Cardiac muscle cell (in vitro differentiated cells and primary cell): ENCODE measurements at regions not wholly inside any gene's neighbourhood (a gene's known extent, or its start where the extent isn't known, plus 50 kb on each side); places are given as distances from the start of the nearest gene placed in this dataset.

Experiments
- DNase-seq, 2 donors: peaks; one replicate each; pipeline versions ENCODE4 v3.0.0 to v3.0.0-alpha.2; 2010 to 2017; ENCODE audit warnings: low read depth in 1 of 2, low spot score in 1 of 2
- H3K27ac ChIP-seq: fragments of 200-600 bp; sonication (generic); 2 replicates; pipeline ENCODE4 v1.5.1; 2016
- H3K27me3 ChIP-seq: fragments of 200-600 bp; sonication (generic); 2 replicates; pipeline ENCODE4 v1.6.0; 2016; ENCODE audit warnings: control low read depth
- H3K36me3 ChIP-seq: fragments of 200-600 bp; sonication (generic); 2 replicates; pipeline ENCODE4 v1.5.1; 2016; ENCODE audit warnings: control low read depth
- H3K4me1 ChIP-seq: fragments of 200-600 bp; sonication (generic); 2 replicates; pipeline ENCODE4 v1.8.1; 2017; ENCODE audit warnings: low read depth, mild to moderate bottlenecking, mixed run types
- H3K4me3 ChIP-seq: fragments of 200-600 bp; sonication (generic); 2 replicates; pipeline ENCODE4 v1.5.1; 2016; ENCODE audit warnings: mild to moderate bottlenecking
- H3K9me3 ChIP-seq: fragments of 200-600 bp; sonication (generic); 2 replicates; pipeline ENCODE4 v1.5.1; 2017; ENCODE audit warnings: low read depth, mild to moderate bottlenecking, control low read depth
- TF ChIP-seq, protein P1 (sequence below): IDR thresholded peaks from 2 replicates; pipeline ENCODE4 v1.5.1; 2012; ENCODE audit warnings: low read depth, mild to moderate bottlenecking, low read length

DNA sequence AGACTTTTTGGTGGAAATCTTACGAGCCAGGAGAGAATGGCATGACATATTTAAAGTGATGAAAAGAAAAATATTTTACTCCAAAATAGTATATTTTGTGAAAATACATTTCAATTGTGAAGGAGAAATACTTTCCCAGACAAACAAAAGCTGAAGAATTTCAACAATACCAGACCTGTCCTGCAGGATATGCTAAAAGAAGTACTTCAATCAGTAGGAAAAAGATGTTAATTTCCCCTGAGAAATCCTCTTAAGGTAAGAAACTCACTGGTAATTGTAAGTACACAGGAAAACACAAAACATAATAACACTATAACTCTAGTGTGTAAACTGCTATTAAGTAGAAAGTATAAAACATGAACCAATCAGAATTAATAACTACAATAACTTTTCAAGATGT is 341.8 kb upstream of the GJE1 start:
- Histone ChIP-seq H3K27me3 (no peaks in the 10 kb centered on the region), H3K4me3 (no peak overlapping the region), H3K36me3 (no peaks in the 10 kb centered on the region), H3K4me1 (no peaks in the 10 kb centered on the region), H3K9me3 (no peaks in the 10 kb centered on the region), H3K27ac (no peak overlapping the region)
- TF ChIP-seq, protein P1, sequence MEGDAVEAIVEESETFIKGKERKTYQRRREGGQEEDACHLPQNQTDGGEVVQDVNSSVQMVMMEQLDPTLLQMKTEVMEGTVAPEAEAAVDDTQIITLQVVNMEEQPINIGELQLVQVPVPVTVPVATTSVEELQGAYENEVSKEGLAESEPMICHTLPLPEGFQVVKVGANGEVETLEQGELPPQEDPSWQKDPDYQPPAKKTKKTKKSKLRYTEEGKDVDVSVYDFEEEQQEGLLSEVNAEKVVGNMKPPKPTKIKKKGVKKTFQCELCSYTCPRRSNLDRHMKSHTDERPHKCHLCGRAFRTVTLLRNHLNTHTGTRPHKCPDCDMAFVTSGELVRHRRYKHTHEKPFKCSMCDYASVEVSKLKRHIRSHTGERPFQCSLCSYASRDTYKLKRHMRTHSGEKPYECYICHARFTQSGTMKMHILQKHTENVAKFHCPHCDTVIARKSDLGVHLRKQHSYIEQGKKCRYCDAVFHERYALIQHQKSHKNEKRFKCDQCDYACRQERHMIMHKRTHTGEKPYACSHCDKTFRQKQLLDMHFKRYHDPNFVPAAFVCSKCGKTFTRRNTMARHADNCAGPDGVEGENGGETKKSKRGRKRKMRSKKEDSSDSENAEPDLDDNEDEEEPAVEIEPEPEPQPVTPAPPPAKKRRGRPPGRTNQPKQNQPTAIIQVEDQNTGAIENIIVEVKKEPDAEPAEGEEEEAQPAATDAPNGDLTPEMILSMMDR = no peak
- no peak for DNase-seq

DNA sequence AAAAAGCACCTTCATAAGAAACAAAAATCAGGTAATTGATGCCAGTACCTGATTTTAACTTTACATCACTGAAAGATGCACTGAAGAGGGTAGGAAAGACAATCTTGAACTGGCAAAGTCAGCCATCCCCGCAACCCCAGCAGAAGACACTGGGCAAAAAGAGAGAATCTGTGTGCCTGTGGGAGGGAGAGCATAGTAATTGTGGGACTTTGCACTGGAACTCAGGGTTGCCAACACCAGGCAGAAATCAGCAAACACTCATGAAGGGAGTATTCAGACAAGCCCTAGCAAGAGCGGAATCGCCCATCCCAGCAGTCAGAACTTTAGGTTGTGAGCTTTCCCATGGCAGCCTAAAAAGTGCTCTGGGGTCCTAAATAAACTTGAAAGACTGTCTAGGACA is 344.6 kb upstream of the GJE1 start:
- no peak for DNase-seq
- TF ChIP-seq, protein P1 = no peak
- H3K27ac ChIP-seq = no peak overlapping the region
- no peak overlapping the region for H3K4me3 ChIP-seq
- no peaks in the 10 kb centered on the region for H3K4me1 ChIP-seq
- H3K9me3 ChIP-seq = no peaks in the 10 kb centered on the region
- no peaks in the 10 kb centered on the region for H3K27me3 ChIP-seq
- H3K36me3 ChIP-seq = no peaks in the 10 kb centered on the region

GRCh38 chr6:141783585-141783984 is 349.1 kb upstream of the GJE1 start:
- Histone ChIP-seq H3K9me3 (no peaks in the 10 kb centered on the region), H3K27ac (no peak overlapping the region), H3K4me1 (no peaks in the 10 kb centered on the region), H3K4me3 (no peak overlapping the region), H3K36me3 (no peaks in the 10 kb centered on the region), H3K27me3 (no peaks in the 10 kb centered on the region)
- peak in 1 of 2 donors; percentile 7 for DNase-seq
- TF ChIP-seq, protein P1 = no peak

- Histone ChIP-seq H3K4me1 (no peaks in the 10 kb centered on the region), H3K36me3 (no peaks in the 10 kb centered on the region), H3K4me3 (no peak overlapping the region), H3K27me3 (no peaks in the 10 kb centered on the region), H3K27ac (no peak overlapping the region), H3K9me3 (no peaks in the 10 kb centered on the region)
- no peak for DNase-seq
- TF ChIP-seq, protein P1 = no peak
Observed at GRCh38 chr6:141780296-141780695, 352.4 kb upstream of the GJE1 start.

GRCh38 chr6:141764388-141764787 is 368.3 kb upstream of the GJE1 start:
- no peaks in the 10 kb centered on the region for H3K36me3 ChIP-seq
- H3K27me3 ChIP-seq = no peaks in the 10 kb centered on the region
- no peaks in the 10 kb centered on the region for H3K4me1 ChIP-seq
- no peaks in the 10 kb centered on the region for H3K9me3 ChIP-seq
- no peak overlapping the region for H3K27ac ChIP-seq
- TF ChIP-seq, protein P1 = no peak
- no peak for DNase-seq
- no peak overlapping the region for H3K4me3 ChIP-seq

- no peak for DNase-seq
- H3K4me3 ChIP-seq = no peak overlapping the region
- H3K36me3 ChIP-seq = no peaks in the 10 kb centered on the region
- no peak overlapping the region for H3K27ac ChIP-seq
- no peaks in the 10 kb centered on the region for H3K27me3 ChIP-seq
- no peaks in the 10 kb centered on the region for H3K4me1 ChIP-seq
- TF ChIP-seq, protein P1 = no peak
- no peaks in the 10 kb centered on the region for H3K9me3 ChIP-seq
Observed at GRCh38 chr6:141758430-141758829, 374.3 kb upstream of the GJE1 start.
